Activated naive CD8-positive, alpha-beta T cell treated with anti-CD3 and anti-CD28 coated beads for 36 hours (primary cell): ENCODE measurements at regions not wholly inside any gene's neighbourhood (a gene's known extent, or its start where the extent isn't known, plus 50 kb on each side); places are given as distances from the start of the nearest gene placed in this dataset.
"Not testable (repeated sequence)": the region's sequence is repeated elsewhere in the genome, so short reads cannot be mapped to it uniquely, and the experiment has no call there.

Experiments
- DNase-seq: peaks from one replicate; pipeline ENCODE4 v3.0.0; 2021
- H3K27ac Mint-ChIP-seq: one replicate; pipeline ENCODE4 v1.8.0; 2022; ENCODE audit warnings: mild to moderate bottlenecking, moderate library complexity, mixed read lengths
- H3K27me3 Mint-ChIP-seq: one replicate; pipeline ENCODE4 v1.8.0; 2022; ENCODE audit warnings: mild to moderate bottlenecking, mixed read lengths
- H3K36me3 Mint-ChIP-seq: one replicate; pipeline ENCODE4 v1.8.0; 2021; ENCODE audit warnings: mild to moderate bottlenecking, mixed read lengths
- H3K4me1 Mint-ChIP-seq: one replicate; pipeline ENCODE4 v1.8.0; 2021; ENCODE audit warnings: mixed read lengths
- H3K4me3 Mint-ChIP-seq: one replicate; pipeline ENCODE4 v1.8.0; 2022; ENCODE audit warnings: mild to moderate bottlenecking, moderate library complexity, mixed read lengths
- H3K9me3 Mint-ChIP-seq: one replicate; pipeline ENCODE4 v1.8.0; 2022; ENCODE audit warnings: mixed read lengths

GRCh38 chr19:27419217-27419616 is 1793.7 kb downstream of the UQCRFS1 start:
- H3K4me3 Mint-ChIP-seq, H3K27me3 Mint-ChIP-seq, DNase-seq, H3K4me1 Mint-ChIP-seq, H3K36me3 Mint-ChIP-seq, H3K27ac Mint-ChIP-seq: not testable (repeated sequence)
- H3K9me3 Mint-ChIP-seq, result peaks cover 28% of the 10 kb centered on the region

- no peak overlapping the region for H3K27ac Mint-ChIP-seq
- no peak overlapping the region for H3K4me3 Mint-ChIP-seq
- DNase-seq, result no peak
- no peaks in the 10 kb centered on the region for H3K36me3 Mint-ChIP-seq
- H3K4me1 Mint-ChIP-seq, result no peaks in the 10 kb centered on the region
- peaks cover 47% of the 10 kb centered on the region for H3K9me3 Mint-ChIP-seq
- H3K27me3 Mint-ChIP-seq, result no peaks in the 10 kb centered on the region
Observed at GRCh38 chr19:27393591-27393990, 1819.4 kb downstream of the UQCRFS1 start.

- no peaks in the 10 kb centered on the region for H3K4me1 Mint-ChIP-seq
- H3K4me3 Mint-ChIP-seq, result no peak overlapping the region
- no peak for DNase-seq
- no peaks in the 10 kb centered on the region for H3K27me3 Mint-ChIP-seq
- H3K27ac Mint-ChIP-seq, result no peak overlapping the region
- H3K9me3 Mint-ChIP-seq, result peaks cover 51% of the 10 kb centered on the region
- no peaks in the 10 kb centered on the region for H3K36me3 Mint-ChIP-seq
Observed at GRCh38 chr19:27392027-27392632, 1820.8 kb downstream of the UQCRFS1 start.

GRCh38 chr19:27379306-27379705 is 1833.6 kb downstream of the UQCRFS1 start:
- not testable (repeated sequence) for H3K36me3 Mint-ChIP-seq, DNase-seq, H3K4me1 Mint-ChIP-seq, H3K4me3 Mint-ChIP-seq, H3K27ac Mint-ChIP-seq, H3K27me3 Mint-ChIP-seq
- peaks cover 49% of the 10 kb centered on the region for H3K9me3 Mint-ChIP-seq

- H3K4me3 Mint-ChIP-seq, H3K27ac Mint-ChIP-seq, H3K36me3 Mint-ChIP-seq, DNase-seq, H3K27me3 Mint-ChIP-seq, H3K4me1 Mint-ChIP-seq: not testable (repeated sequence)
- peaks cover 61% of the 10 kb centered on the region for H3K9me3 Mint-ChIP-seq
Observed at GRCh38 chr19:27369603-27370002, 1843.3 kb downstream of the UQCRFS1 start.

GRCh38 chr19:27362438-27362837 is 1850.5 kb downstream of the UQCRFS1 start:
- not testable (repeated sequence) for H3K27me3 Mint-ChIP-seq, H3K36me3 Mint-ChIP-seq, H3K4me1 Mint-ChIP-seq, DNase-seq, H3K4me3 Mint-ChIP-seq, H3K27ac Mint-ChIP-seq
- peaks cover 68% of the 10 kb centered on the region for H3K9me3 Mint-ChIP-seq

- H3K4me3 Mint-ChIP-seq, H3K4me1 Mint-ChIP-seq, H3K27me3 Mint-ChIP-seq, DNase-seq, H3K36me3 Mint-ChIP-seq, H3K27ac Mint-ChIP-seq: not testable (repeated sequence)
- H3K9me3 Mint-ChIP-seq, result peaks cover 84% of the 10 kb centered on the region
Observed at GRCh38 chr19:27355581-27355980, 1857.4 kb downstream of the UQCRFS1 start.
